GM12878 (cell line): ENCODE measurements at regions not wholly inside any gene's neighbourhood (a gene's known extent, or its start where the extent isn't known, plus 50 kb on each side); places are given as distances from the start of the nearest gene placed in this dataset.

Source experiments
- ATAC-seq: fragments of 200-7000 bp; cut with Tn5 transposase; 3 replicates; pipeline ENCODE4 v1.9.1; 2020; ENCODE audit warnings: mild to moderate bottlenecking, moderate library complexity
- BruUV-seq: library from RNA; stranded (reverse); fragments of 400-500 nt; replicated peaks from 2 replicates; lab custom pipeline; 2021; lab: Mats Ljungman, UMichigan
- CTCF ChIA-PET: fragments of 300-600 bp; sonication (Branson Sonifier 250); formaldehyde crosslinking; extraction: SDS; loops from one replicate; lab custom pipeline; 2021; ENCODE audit warnings: inconsistent platforms; lab: Yijun Ruan, JAX
- POLR2A ChIA-PET: fragments of 350-600 bp; formaldehyde crosslinking; extraction: SDS; loops from one replicate; lab custom pipeline; 2021; ENCODE audit warnings: inconsistent platforms; lab: Charles Lee
- RAD21 ChIA-PET: fragments of 300-600 bp; sonication (Branson Sonifier 250); formaldehyde crosslinking; loops from one replicate; lab custom pipeline; 2023; ENCODE audit warnings: antibody characterized with exemption; ENCODE audit not compliant: unreplicated experiment; lab: Charles Lee
- SMC1A ChIA-PET: fragments of 300-600 bp; sonication (Branson Sonifier 250); formaldehyde crosslinking; loops from one replicate; lab custom pipeline; 2023; ENCODE audit not compliant: unreplicated experiment, uncharacterized antibody; lab: Charles Lee
- DNase-seq: peaks from one replicate; pipeline ENCODE4 v3.0.0-alpha.2; 2011; ENCODE audit warnings: low read depth, low spot score
- FAIRE-seq: peaks from 3 replicates; lab custom pipeline; 2011; peaks lifted over from hg19 to GRCh38; lab: Jason Lieb, UNC
- H2AFZ ChIP-seq: 2 replicates; pipeline ENCODE4 v1.6.0; 2011; ENCODE audit warnings: low read depth, low read length, control low read depth; ENCODE audit not compliant: control insufficient read depth
- H3K27ac ChIP-seq: 2 replicates; pipeline ENCODE4 v1.5.1; 2011; ENCODE audit warnings: control low read depth; ENCODE audit not compliant: control insufficient read depth, insufficient read depth
- H3K27me3 ChIP-seq, 2 experiments: replicated peaks in 1 of 2; 2 replicates each; pipeline versions ENCODE4 v1.6.0 to v1.6.1; 2011; ENCODE audit warnings: low read length in 1 of 2; ENCODE audit not compliant: control insufficient read depth in 2 of 2, insufficient read depth in 2 of 2
- H3K36me3 ChIP-seq, 2 experiments: 2 replicates each; pipeline ENCODE4 v1.5.1; 2011; ENCODE audit warnings: low read length in 1 of 2; ENCODE audit not compliant: control insufficient read depth in 2 of 2, insufficient read depth in 2 of 2
- H3K4me1 ChIP-seq: 2 replicates; pipeline ENCODE4 v1.6.1; 2011; ENCODE audit warnings: mild to moderate bottlenecking, low read length, moderate library complexity, mixed read lengths; ENCODE audit not compliant: control insufficient read depth, insufficient read depth
- H3K4me2 ChIP-seq: 2 replicates; pipeline ENCODE4 v1.6.0; 2011; ENCODE audit warnings: control low read depth; ENCODE audit not compliant: control insufficient read depth, insufficient read depth
- H3K4me3 ChIP-seq: fragments of 200-600 bp; sonication (generic); 2 replicates; pipeline ENCODE4 v1.5.1; 2016
- H3K79me2 ChIP-seq: 2 replicates; pipeline ENCODE4 v1.6.0; 2011; ENCODE audit warnings: low read length; ENCODE audit not compliant: control insufficient read depth, insufficient read depth
- H3K9ac ChIP-seq: 2 replicates; pipeline ENCODE4 v1.8.0; 2011; ENCODE audit warnings: low read length, control low read depth, mixed read lengths; ENCODE audit not compliant: control insufficient read depth, insufficient read depth
- H3K9me3 ChIP-seq: replicated peaks from 3 replicates; pipeline ENCODE4 v1.5.1; 2011; ENCODE audit warnings: mild to moderate bottlenecking, low read length; ENCODE audit not compliant: control insufficient read depth, insufficient read depth
- H4K20me1 ChIP-seq: 2 replicates; pipeline ENCODE4 v1.6.0; 2011; ENCODE audit not compliant: control insufficient read depth, insufficient read depth
- E4F1 ChIP-seq: fragments of 450-650 bp; IDR thresholded peaks from 2 replicates; pipeline ENCODE4 v1.6.1; 2018; ENCODE audit warnings: borderline replicate concordance, mild to moderate bottlenecking; ENCODE audit not compliant: partially characterized antibody
- EP300 ChIP-seq, 2 experiments: fragments of 150-350 bp in 1 of 2; IDR thresholded peaks; 2 replicates each; pipeline ENCODE4 v1.6.1; 2011 to 2012; ENCODE audit warnings: low read depth in 2 of 2, low read length in 2 of 2, borderline replicate concordance in 1 of 2, improper control_type of control experiment in 1 of 2, inconsistent platforms in 1 of 2; ENCODE audit not compliant: control insufficient read depth in 1 of 2
- HCFC1 ChIP-seq: fragments of 150-350 bp; IDR thresholded peaks from 2 replicates; pipeline ENCODE4 v1.6.1; 2014; ENCODE audit warnings: low read length
- IRF3 ChIP-seq: fragments of 450-650 bp; IDR thresholded peaks from 2 replicates; pipeline ENCODE4 v1.6.1; 2014; ENCODE audit warnings: mild to moderate bottlenecking
- JUND ChIP-seq: IDR thresholded peaks from 2 replicates; pipeline ENCODE4 v1.6.1; 2012; ENCODE audit warnings: low read depth, mild to moderate bottlenecking, low read length, improper control_type of control experiment, moderate library complexity
- KAT2A ChIP-seq: conservative IDR thresholded peaks from 2 replicates; pipeline ENCODE4 v1.6.1; 2011; ENCODE audit warnings: low read depth, low read length; ENCODE audit not compliant: control insufficient read depth
- KDM1A ChIP-seq: fragments of 200-600 bp; sonication (generic); IDR thresholded peaks from 2 replicates; pipeline ENCODE4 v1.6.1; 2016; ENCODE audit warnings: borderline replicate concordance
- MAX ChIP-seq: IDR thresholded peaks from 2 replicates; pipeline ENCODE4 v1.6.1; 2012; ENCODE audit warnings: low read depth, low read length, improper control_type of control experiment
- PAX5 ChIP-seq: IDR thresholded peaks from 2 replicates; pipeline ENCODE4 v1.6.1; 2011; ENCODE audit warnings: low read depth, low read length, borderline replicate concordance
- POU2F2 ChIP-seq: IDR thresholded peaks from 3 replicates; pipeline ENCODE4 v1.6.1; 2011; ENCODE audit warnings: low read depth, mild to moderate bottlenecking, low read length, borderline replicate concordance
- RAD51 ChIP-seq: fragments of 450-650 bp; IDR thresholded peaks from 2 replicates; pipeline ENCODE4 v1.6.1; 2016; ENCODE audit warnings: moderate library complexity, mild to moderate bottlenecking, inconsistent platforms
- SIX5 ChIP-seq: IDR thresholded peaks from 2 replicates; pipeline ENCODE4 v1.6.1; 2011; ENCODE audit warnings: mild to moderate bottlenecking, low read depth, low read length, moderate library complexity; ENCODE audit not compliant: severe bottlenecking
- SMC3 ChIP-seq: IDR thresholded peaks from 2 replicates; pipeline ENCODE4 v1.6.1; 2011; ENCODE audit warnings: low read length, improper control_type of control experiment, borderline replicate concordance
- SUPT20H ChIP-seq: IDR thresholded peaks from 2 replicates; pipeline ENCODE4 v1.6.1; 2011; ENCODE audit warnings: low read depth, mild to moderate bottlenecking, low read length, moderate library complexity, borderline replicate concordance; ENCODE audit not compliant: control insufficient read depth
- TAF1 ChIP-seq: IDR thresholded peaks from 2 replicates; pipeline ENCODE4 v1.6.1; 2011; ENCODE audit warnings: mild to moderate bottlenecking, low read depth, low read length, borderline replicate concordance
- TCF3 ChIP-seq: IDR thresholded peaks from 2 replicates; pipeline ENCODE4 v1.6.1; 2012; ENCODE audit warnings: low read depth, mild to moderate bottlenecking, low read length, borderline replicate concordance; ENCODE audit not compliant: insufficient read depth
- TCF7 ChIP-seq: IDR thresholded peaks from 2 replicates; pipeline ENCODE4 v1.6.1; 2014; ENCODE audit warnings: antibody characterized with exemption, borderline replicate concordance
- WRNIP1 ChIP-seq: IDR thresholded peaks from 2 replicates; pipeline ENCODE4 v1.6.1; 2011; ENCODE audit warnings: low read depth, low read length, improper control_type of control experiment, borderline replicate concordance
- ZNF217 ChIP-seq: fragments of 450-650 bp; IDR thresholded peaks from 2 replicates; pipeline ENCODE4 v1.6.1; 2017; ENCODE audit warnings: antibody characterized with exemption, mild to moderate bottlenecking
- WGBS: methylation state at CpG from one replicate; pipeline ENCODE4 v1.1.6; 2016; ENCODE audit warnings: low lambda C conversion rate; ENCODE audit not compliant: insufficient replicate concordance, insufficient coverage; ENCODE audit errors: missing lambda C conversion rate; 5-methylcytosine and 5-hydroxymethylcytosine counted together
- in situ Hi-C: fragments of 300-500 bp; cut with MboI; formaldehyde crosslinking; loops from 9 replicates; pipeline ENCODE4 v1.14.3; 2018; ENCODE audit warnings: mixed read lengths
- intact Hi-C: fragments of 100-400 bp; cut with micrococcal nuclease; formaldehyde crosslinking; loops from one replicate; pipeline ENCODE4 v1.14.2; 2022; ENCODE audit not compliant: unreplicated experiment

- no peak for TF ChIP-seq TCF7
- no peak for TF ChIP-seq SIX5
- TF ChIP-seq WRNIP1: no peak
- no peak for TF ChIP-seq JUND
- no peak for TF ChIP-seq POU2F2
- no peak for TF ChIP-seq IRF3
- no peak for TF ChIP-seq ZNF217
- no peak for TF ChIP-seq KDM1A
- TF ChIP-seq RAD51: no peak
- TF ChIP-seq TCF3: no peak
- TF ChIP-seq EP300 (IDR thresholded peaks at IDR 0.05; ENCODE audit: borderline replicate concordance in 1 of 2, control insufficient read depth in 1 of 2, low read depth in 2 of 2, low read length in 2 of 2): no peak
- TF ChIP-seq SUPT20H: no peak
- no peak for TF ChIP-seq E4F1
- TF ChIP-seq PAX5: no peak
- no peak for TF ChIP-seq KAT2A
- no peak for TF ChIP-seq SMC3
- no peak for TF ChIP-seq TAF1
- TF ChIP-seq HCFC1: no peak
- TF ChIP-seq MAX: no peak
- Histone ChIP-seq H3K36me3 (no peaks in the 10 kb centered on the region), H3K4me3 (no peak overlapping the region), H2AFZ (no peak overlapping the region), H3K27me3 (peaks cover 0 to 2% of the 10 kb centered on the region in 2 experiments; a peak in 1 of 4 replicates), H3K4me2 (no peak overlapping the region), H3K9ac (no peak overlapping the region), H3K79me2 (no peaks in the 10 kb centered on the region), H3K4me1 (no peaks in the 10 kb centered on the region), H4K20me1 (no peaks in the 10 kb centered on the region), H3K9me3 (no peaks in the 10 kb centered on the region), H3K27ac (no peak overlapping the region)
- SMC1A ChIA-PET: interaction anchor here (0.7 kb wide), 1 partner anchor 15 kb away, joined by 3 read pairs; no protein-coding TSS in a partner anchor
- no peak for FAIRE-seq
- POLR2A ChIA-PET: no interaction called here
- whole genome bisulfite sequencing: 21% methylated on average over 6 of the region's 6 CpGs
- intact Hi-C loops (no loop called here), in situ Hi-C loops (no loop called here)
- no peak for DNase-seq
- BruUV-seq: no TSS peak
- RAD21 ChIA-PET: no interaction called here
- CTCF ChIA-PET: no interaction called here
- ATAC-seq: no peak
Measured at GRCh38 chr1:213817156-213817555, 170.6 kb upstream of the PROX1 start.
